ENCODE measurements at regions not wholly inside any gene's neighbourhood (a gene's known extent, or its start where the extent isn't known, plus 50 kb on each side); places are given as distances from the start of the nearest gene placed in this dataset.

DNA sequence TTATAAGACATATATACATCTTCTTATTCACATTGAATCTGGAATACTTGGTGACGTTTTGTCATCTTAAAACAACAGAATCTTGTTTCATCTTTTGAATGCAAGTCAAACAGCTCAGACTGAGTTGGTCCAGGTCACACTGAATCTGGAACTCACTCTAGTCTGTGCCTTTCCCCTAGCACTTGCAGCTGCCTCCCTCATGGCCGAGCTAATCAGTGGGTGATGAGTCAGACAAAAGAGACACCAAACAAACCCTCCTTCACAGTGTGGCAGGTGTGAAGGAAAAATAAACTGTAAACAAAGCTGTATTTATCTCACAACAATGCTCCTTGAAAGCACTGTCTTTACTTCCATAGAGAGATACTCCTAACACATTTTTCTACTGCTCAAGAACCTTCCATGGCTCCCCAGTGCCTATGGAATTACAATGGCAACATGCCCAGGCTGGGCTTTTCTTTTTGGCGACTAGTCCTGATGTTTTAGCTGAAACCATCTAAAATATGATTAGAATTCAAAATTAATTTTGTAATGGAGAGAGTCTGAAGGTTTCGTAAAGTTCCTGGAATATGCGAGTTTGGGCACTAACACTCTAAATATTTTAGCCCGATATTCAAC lies 140.0 kb downstream of the ZNF365 start:
- ATAC-seq (peak; percentile 34), DNase-seq (no peak)
- H3K4me2 ChIP-seq (ENCODE audit: low read length) = no peak overlapping the region
- no peaks in the 10 kb centered on the region for H3K79me2 ChIP-seq (ENCODE audit: low read length)
- H3K9me2 ChIP-seq (replicated peaks; ENCODE audit: low read length) = 0 out of 2 replicates have a peak, but pooled peaks cover 14% of the 10 kb centered on the region
- no peaks in the 10 kb centered on the region for H3K36me3 ChIP-seq (ENCODE audit: low read depth, low read length)
- H3K27ac ChIP-seq (ENCODE audit: low read length) = no peak overlapping the region
- CTCF ChIA-PET = no interaction called here
- H4K20me1 ChIP-seq (ENCODE audit: low read length) = no peaks in the 10 kb centered on the region
- H3K9me3 ChIP-seq (ENCODE audit: low read length) = no peaks in the 10 kb centered on the region
- no peak overlapping the region for H2AFZ ChIP-seq (ENCODE audit: low read length)
- H3F3A ChIP-seq (ENCODE audit: low read length, unreplicated experiment) = no peaks in the 10 kb centered on the region
- BruUV-seq (replicated peaks) = no TSS peak
- H3K4me1 ChIP-seq (ENCODE audit: insufficient read depth, low read length) = peaks cover 14% of the 10 kb centered on the region
- TF ChIP-seq EZH2phosphoT487 (IDR thresholded peaks at IDR 0.05; ENCODE audit: borderline replicate concordance, low read length) (no peak), CTCF (conservative IDR thresholded peaks at IDR 0.05; ENCODE audit: low read depth, low read length) (no peak), EZH2 (IDR thresholded peaks at IDR 0.05; ENCODE audit: low read length, unreplicated experiment) (no peak)
- POLR2A ChIA-PET (ENCODE audit: unreplicated experiment) = interaction anchor here (0.6 kb wide), 1 partner anchor 461 kb away, joined by 4 read pairs; no protein-coding TSS in a partner anchor
- no peak overlapping the region for H3K4me3 ChIP-seq (ENCODE audit: low read length)
- H3K9ac ChIP-seq (ENCODE audit: low read length) = no peak overlapping the region
- intact Hi-C loops (cut with micrococcal nuclease) = no loop called here
- no peaks in the 10 kb centered on the region for H3K27me3 ChIP-seq (ENCODE audit: low read length)

DNA sequence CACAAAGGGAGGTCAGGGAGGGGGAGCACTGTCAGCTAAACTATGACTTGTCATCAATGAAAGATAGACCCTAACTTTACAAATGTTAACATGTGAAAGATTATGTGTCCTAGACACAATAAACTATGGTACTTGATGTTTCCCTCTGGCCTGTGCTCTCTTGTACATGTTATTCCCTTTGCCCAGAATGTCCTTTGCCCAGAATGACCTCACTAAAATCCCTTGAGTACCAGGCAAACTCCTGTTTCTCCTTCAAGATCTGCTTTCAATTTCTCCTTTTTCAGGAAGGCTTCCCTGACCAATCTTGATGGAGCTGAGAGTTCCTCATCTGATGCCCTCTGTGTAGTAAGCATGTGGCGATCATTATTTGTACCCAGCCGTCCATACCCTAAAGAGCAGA lies 143.1 kb downstream of the ZNF365 start:
- no TSS peak for BruUV-seq (replicated peaks)
- DNase-seq (no peak), ATAC-seq (no peak)
- no peak overlapping the region for H2AFZ ChIP-seq (ENCODE audit: low read length)
- intact Hi-C loops (cut with micrococcal nuclease) = no loop called here
- no peaks in the 10 kb centered on the region for H3K9me2 ChIP-seq (replicated peaks; ENCODE audit: low read length)
- H3F3A ChIP-seq (ENCODE audit: low read length, unreplicated experiment) = no peaks in the 10 kb centered on the region
- ChIA-PET CTCF (no interaction called here), POLR2A (ENCODE audit: unreplicated experiment) (no interaction called here)
- H3K9me3 ChIP-seq (ENCODE audit: low read length) = no peaks in the 10 kb centered on the region
- H3K9ac ChIP-seq (ENCODE audit: low read length) = no peak overlapping the region
- H3K36me3 ChIP-seq (ENCODE audit: low read depth, low read length) = no peaks in the 10 kb centered on the region
- no peaks in the 10 kb centered on the region for H3K27me3 ChIP-seq (ENCODE audit: low read length)
- no peak overlapping the region for H3K27ac ChIP-seq (ENCODE audit: low read length)
- no peak overlapping the region for H3K4me3 ChIP-seq (ENCODE audit: low read length)
- H3K79me2 ChIP-seq (ENCODE audit: low read length) = no peaks in the 10 kb centered on the region
- no peaks in the 10 kb centered on the region for H4K20me1 ChIP-seq (ENCODE audit: low read length)
- peaks cover 10% of the 10 kb centered on the region for H3K4me1 ChIP-seq (ENCODE audit: insufficient read depth, low read length)
- TF ChIP-seq EZH2 (IDR thresholded peaks at IDR 0.05; ENCODE audit: low read length, unreplicated experiment) (no peak), CTCF (conservative IDR thresholded peaks at IDR 0.05; ENCODE audit: low read depth, low read length) (no peak), EZH2phosphoT487 (IDR thresholded peaks at IDR 0.05; ENCODE audit: borderline replicate concordance, low read length) (no peak)
- no peak overlapping the region for H3K4me2 ChIP-seq (ENCODE audit: low read length)

DNA sequence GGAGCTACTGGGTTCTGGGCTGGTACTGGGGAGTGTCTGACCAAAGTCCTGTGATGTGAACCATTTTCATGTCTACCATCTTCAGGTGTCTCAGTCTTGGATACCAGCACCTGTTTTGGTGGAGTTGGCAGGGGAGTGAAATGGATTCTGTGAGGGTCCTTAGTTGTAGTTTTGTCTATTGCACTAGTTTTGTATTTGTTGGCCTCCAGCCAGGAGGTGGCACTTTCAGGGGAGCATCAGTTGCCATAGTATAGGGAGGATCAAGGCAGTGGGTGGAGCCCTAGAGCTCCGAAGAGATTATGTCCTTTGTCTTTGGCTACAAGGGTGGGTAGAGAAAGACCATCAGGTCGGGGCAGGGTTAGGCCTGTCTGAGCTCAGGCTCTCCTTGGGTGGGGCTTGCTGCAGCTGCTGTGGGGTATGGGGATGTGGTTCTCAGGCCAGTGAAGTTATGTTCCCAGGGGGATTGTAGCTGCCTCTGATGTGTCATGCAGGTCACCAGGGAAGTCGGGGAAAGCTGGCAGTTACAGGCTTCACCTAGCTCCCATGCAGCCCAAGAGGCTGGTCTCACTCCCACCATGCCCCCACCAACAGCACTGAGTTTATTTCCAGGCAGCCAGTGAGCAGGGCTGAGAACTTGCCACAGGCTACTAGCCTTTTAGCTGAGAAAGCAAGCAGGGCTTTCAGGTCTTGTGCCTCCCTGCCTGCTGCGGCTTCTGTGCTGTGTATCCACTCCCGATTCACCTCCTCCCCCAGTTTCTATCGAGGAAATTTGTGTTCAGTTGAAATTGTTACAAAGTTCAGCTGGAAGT lies 153.1 kb downstream of the ZNF365 start:
- H3K36me3 ChIP-seq (ENCODE audit: low read depth, low read length) = no peaks in the 10 kb centered on the region
- H3K27ac ChIP-seq (ENCODE audit: low read length) = no peak overlapping the region
- 0 out of 2 replicates have a peak overlapping the region, but pooled peaks have one; percentile 17 for H2AFZ ChIP-seq (ENCODE audit: low read length)
- intact Hi-C loops (cut with micrococcal nuclease) = no loop called here
- no peak overlapping the region for H3K4me3 ChIP-seq (ENCODE audit: low read length)
- no peaks in the 10 kb centered on the region for H3K9me3 ChIP-seq (ENCODE audit: low read length)
- TF ChIP-seq EZH2 (IDR thresholded peaks at IDR 0.05; ENCODE audit: low read length, unreplicated experiment) (no peak), EZH2phosphoT487 (IDR thresholded peaks at IDR 0.05; ENCODE audit: borderline replicate concordance, low read length) (no peak), CTCF (conservative IDR thresholded peaks at IDR 0.05; ENCODE audit: low read depth, low read length) (no peak)
- no peak for DNase-seq
- no peaks in the 10 kb centered on the region for H3K9me2 ChIP-seq (replicated peaks; ENCODE audit: low read length)
- H3K27me3 ChIP-seq (ENCODE audit: low read length) = no peaks in the 10 kb centered on the region
- ChIA-PET CTCF (no interaction called here), POLR2A (ENCODE audit: unreplicated experiment) (interaction anchor here (0.8 kb wide), 1 partner anchor 40 kb away, joined by 5 read pairs; no protein-coding TSS in a partner anchor)
- no peaks in the 10 kb centered on the region for H3F3A ChIP-seq (ENCODE audit: low read length, unreplicated experiment)
- no peak for ATAC-seq
- H3K4me1 ChIP-seq (ENCODE audit: insufficient read depth, low read length) = no peaks in the 10 kb centered on the region
- H3K4me2 ChIP-seq (ENCODE audit: low read length) = no peak overlapping the region
- no peaks in the 10 kb centered on the region for H3K79me2 ChIP-seq (ENCODE audit: low read length)
- H4K20me1 ChIP-seq (ENCODE audit: low read length) = no peaks in the 10 kb centered on the region
- no TSS peak for BruUV-seq (replicated peaks)
- H3K9ac ChIP-seq (ENCODE audit: low read length) = no peak overlapping the region
